ENCODE measurements at regions not wholly inside any gene's neighbourhood (a gene's known extent, or its start where the extent isn't known, plus 50 kb on each side); places are given as distances from the start of the nearest gene placed in this dataset.

GRCh38 chr1:199448646-199449045, 578.9 kb upstream of the NR5A2 start:
- in situ Hi-C loops (cut with MboI; ENCODE audit: low pct_unique_long_range_greater_than_20kb, low sequenced_read_pairs, unreplicated experiment): no loop called here
- no peak for TF ChIP-seq CTCF (IDR thresholded peaks at IDR 0.05; ENCODE audit: extremely low read depth, insufficient read depth, missing control alignments)
- no peak for DNase-seq (ENCODE audit: low spot score)

- TF ChIP-seq CTCF (IDR thresholded peaks at IDR 0.05; ENCODE audit: extremely low read depth, insufficient read depth, missing control alignments): no peak
- no peak for DNase-seq (ENCODE audit: low spot score)
- in situ Hi-C loops (cut with MboI; ENCODE audit: low pct_unique_long_range_greater_than_20kb, low sequenced_read_pairs, unreplicated experiment): no loop called here
These were observed 578.3 kb upstream of the NR5A2 start for GRCh38 chr1:199449221-199449620.

GRCh38 chr1:199449681-199450080, 577.8 kb upstream of the NR5A2 start:
- TF ChIP-seq CTCF (IDR thresholded peaks at IDR 0.05; ENCODE audit: extremely low read depth, insufficient read depth, missing control alignments): no peak
- in situ Hi-C loops (cut with MboI; ENCODE audit: low pct_unique_long_range_greater_than_20kb, low sequenced_read_pairs, unreplicated experiment): loop anchor here (25.0 kb wide), 1 partner anchor 687 kb away; no protein-coding TSS in a partner anchor
- DNase-seq (ENCODE audit: low spot score): no peak

GRCh38 chr1:199452627-199453026, 574.9 kb upstream of the NR5A2 start:
- DNase-seq (ENCODE audit: low spot score): no peak
- in situ Hi-C loops (cut with MboI; ENCODE audit: low pct_unique_long_range_greater_than_20kb, low sequenced_read_pairs, unreplicated experiment): loop anchor here (25.0 kb wide), 1 partner anchor 690 kb away; no protein-coding TSS in a partner anchor
- TF ChIP-seq CTCF (IDR thresholded peaks at IDR 0.05; ENCODE audit: extremely low read depth, insufficient read depth, missing control alignments): no peak

GRCh38 chr1:199453723-199454122, 573.8 kb upstream of the NR5A2 start:
- no peak for TF ChIP-seq CTCF (IDR thresholded peaks at IDR 0.05; ENCODE audit: extremely low read depth, insufficient read depth, missing control alignments)

GRCh38 chr1:199460933-199461332, 566.6 kb upstream of the NR5A2 start:
- in situ Hi-C loops (cut with MboI; ENCODE audit: low pct_unique_long_range_greater_than_20kb, low sequenced_read_pairs, unreplicated experiment): loop anchor here (25.0 kb wide), 1 partner anchor 699 kb away; no protein-coding TSS in a partner anchor
- TF ChIP-seq CTCF (IDR thresholded peaks at IDR 0.05; ENCODE audit: extremely low read depth, insufficient read depth, missing control alignments): no peak
- DNase-seq (ENCODE audit: low spot score): no peak

More at GRCh38 chr1:199453723-199454122, 573.8 kb upstream of the NR5A2 start:
- no peak for DNase-seq (ENCODE audit: low spot score)
- in situ Hi-C loops (cut with MboI; ENCODE audit: low pct_unique_long_range_greater_than_20kb, low sequenced_read_pairs, unreplicated experiment): loop anchor here (25.0 kb wide), 1 partner anchor 691 kb away; no protein-coding TSS in a partner anchor

Data from GM13977 (cell line).